Spleen (tissue), 11 donors: ENCODE measurements at regions not wholly inside any gene's neighbourhood (a gene's known extent, or its start where the extent isn't known, plus 50 kb on each side); places are given as distances from the start of the nearest gene placed in this dataset.

ENCODE experiments used
- DNase-seq: peaks from one replicate; pipeline ENCODE4 v3.0.0-alpha.2; 2020
- H3K27ac ChIP-seq, 8 donors: fragments of 200-600 bp; sonication (generic) in 7 of 8; 1 replicate in 4 of 8; 2 replicates in 4 of 8; pipeline versions ENCODE4 v1.5.0 to v1.8.0; 2016 to 2021; ENCODE audit warnings: inconsistent platforms in 4 of 8, mild to moderate bottlenecking in 4 of 8, moderate library complexity in 1 of 8
- H3K27me3 ChIP-seq, 7 donors: fragments of 200-600 bp; sonication (generic) in 6 of 7; replicated peaks in 1 of 7; 1 replicate in 4 of 7; 2 replicates in 3 of 7; pipeline versions ENCODE4 v1.5.0 to v1.8.0; 2016 to 2021; ENCODE audit warnings: inconsistent platforms in 3 of 7, mild to moderate bottlenecking in 1 of 7
- H3K36me3 ChIP-seq, 6 donors: fragments of 200-600 bp; sonication (generic) in 5 of 6; 1 replicate in 4 of 6; 2 replicates in 2 of 6; pipeline versions ENCODE4 v1.5.0 to v1.8.0; 2016 to 2021; ENCODE audit warnings: inconsistent platforms in 2 of 6
- H3K4me1 ChIP-seq, 6 donors: fragments of 200-600 bp; sonication (generic) in 5 of 6; 1 replicate in 3 of 6; 2 replicates in 3 of 6; pipeline versions ENCODE4 v1.5.0 to v1.8.0; 2016 to 2021; ENCODE audit warnings: inconsistent platforms in 3 of 6
- H3K4me3 ChIP-seq, 8 donors: fragments of 200-600 bp; sonication (generic) in 7 of 8; 1 replicate in 4 of 8; 2 replicates in 4 of 8; pipeline versions ENCODE4 v1.5.0 to v1.8.0; 2016 to 2021; ENCODE audit warnings: inconsistent platforms in 4 of 8, mild to moderate bottlenecking in 4 of 8, moderate library complexity in 2 of 8
- H3K9me3 ChIP-seq, 8 donors: fragments of 200-600 bp; sonication (generic) in 7 of 8; 1 replicate in 4 of 8; 2 replicates in 4 of 8; pipeline versions ENCODE4 v1.5.0 to v1.8.0; 2016 to 2021; ENCODE audit warnings: inconsistent platforms in 4 of 8
- CTCF ChIP-seq, 11 experiments: fragments of 200-600 bp in 7 of 11; fragments of 450-650 bp in 4 of 11; sonication (generic) in 4 of 11; IDR thresholded peaks in 8 of 11; conservative IDR thresholded peaks in 3 of 11; 1 replicate in 7 of 11; 2 replicates in 4 of 11; pipeline versions ENCODE4 v1.4.0 to v1.8.0; 2016 to 2021; ENCODE audit warnings: antibody characterized with exemption in 11 of 11, inconsistent platforms in 4 of 11, mild to moderate bottlenecking in 1 of 11
- POLR2A ChIP-seq, 3 donors: fragments of 450-650 bp; IDR thresholded peaks; one replicate each; pipeline ENCODE4 v1.5.1; 2017; ENCODE audit warnings: antibody characterized with exemption in 3 of 3, mild to moderate bottlenecking in 1 of 3
- POLR2AphosphoS5 ChIP-seq, 3 donors: sonication (generic); formaldehyde crosslinking; IDR thresholded peaks; one replicate each; pipeline ENCODE4 v1.5.1; 2017; ENCODE audit warnings: antibody characterized with exemption in 3 of 3
- WGBS, 5 donors: extraction: QIAGEN DNeasy Blood & Tissue Kit in 3 of 5; methylation state at CpG; one replicate each; pipeline versions ENCODE4 v1.1.5 to v1.1.7; 2013 to 2018; 5-methylcytosine and 5-hydroxymethylcytosine counted together
- intact Hi-C: fragments of 100-400 bp; cut with DNase I; formaldehyde crosslinking; loops from one replicate; pipeline ENCODE4 v1.15.0; 2023; ENCODE audit warnings: low total_unique reads
- donor health status: healthy with polysubstance abuse.
- donor health status: DM: no; HTN: no; CAD: no; lungs with moderate emphysema.
- donor health status: DM: no; HTN: no; CAD: no.
- donor health status: Bipolar disorder and iron deficiency.
- donor health status: healthy.
- donor health status: DM: no; HTN: no; CAD: no.
- donor health status: DM: yes; HTN: yes; CAD: no.

GRCh38 chr18:56128153-56128791 is 510.1 kb downstream of the TXNL1 start:
- WGBS, 5 donors = 43 to 84% (median 67%) methylated on average over 2 of the region's 2 CpGs
- H3K4me1 ChIP-seq = no peaks in the 10 kb centered on the region
- DNase-seq = no peak
- H3K36me3 ChIP-seq = no peaks in the 10 kb centered on the region
- H3K27ac ChIP-seq = no peak overlapping the region
- H3K9me3 ChIP-seq = no peaks in the 10 kb centered on the region
- H3K27me3 ChIP-seq = no peaks in the 10 kb centered on the region
- intact Hi-C loops = no loop called here
- TF ChIP-seq POLR2A (IDR thresholded peaks at IDR 0.05) = no peak
- TF ChIP-seq POLR2AphosphoS5 (IDR thresholded peaks at IDR 0.05) = no peak
- no peak for TF ChIP-seq CTCF (IDR thresholded peaks at IDR 0.05 in 8 of 11, conservative IDR thresholded peaks at IDR 0.05 in 3 of 11)
- H3K4me3 ChIP-seq = no peak overlapping the region

- Histone ChIP-seq H3K4me1 (no peaks in the 10 kb centered on the region), H3K27ac (no peak overlapping the region), H3K9me3 (no peaks in the 10 kb centered on the region), H3K36me3 (no peaks in the 10 kb centered on the region), H3K27me3 (no peaks in the 10 kb centered on the region), H3K4me3 (no peak overlapping the region)
- WGBS, 5 donors = 71 to 89% (median 76%) methylated on average over 5 of the region's 5 CpGs
- intact Hi-C loops = no loop called here
- DNase-seq = no peak
- TF ChIP-seq POLR2AphosphoS5 (IDR thresholded peaks at IDR 0.05) (no peak), POLR2A (IDR thresholded peaks at IDR 0.05) (no peak), CTCF (IDR thresholded peaks at IDR 0.05 in 8 of 11, conservative IDR thresholded peaks at IDR 0.05 in 3 of 11) (no peak)
Measured at GRCh38 chr18:56127322-56128099, 510.9 kb downstream of the TXNL1 start.

GRCh38 chr18:56124186-56124585 is 514.2 kb downstream of the TXNL1 start:
- no peaks in the 10 kb centered on the region for H3K36me3 ChIP-seq
- H3K4me1 ChIP-seq = no peaks in the 10 kb centered on the region
- no peak for TF ChIP-seq POLR2A (IDR thresholded peaks at IDR 0.05)
- TF ChIP-seq POLR2AphosphoS5 (IDR thresholded peaks at IDR 0.05) = no peak
- TF ChIP-seq CTCF (IDR thresholded peaks at IDR 0.05 in 8 of 11, conservative IDR thresholded peaks at IDR 0.05 in 3 of 11) = no peak
- H3K9me3 ChIP-seq = no peaks in the 10 kb centered on the region
- no peak overlapping the region for H3K27ac ChIP-seq
- WGBS, 5 donors = 83 to 93% (median 89%) methylated on average over 2 of the region's 2 CpGs
- no peak for DNase-seq
- no peak overlapping the region for H3K4me3 ChIP-seq
- no peaks in the 10 kb centered on the region for H3K27me3 ChIP-seq
- intact Hi-C loops = no loop called here

- H3K36me3 ChIP-seq = no peaks in the 10 kb centered on the region
- WGBS, 5 donors = 72 to 91% (median 89%) methylated on average over 1 of the region's 1 CpG
- no peaks in the 10 kb centered on the region for H3K27me3 ChIP-seq
- intact Hi-C loops = no loop called here
- no peaks in the 10 kb centered on the region for H3K4me1 ChIP-seq
- no peak overlapping the region for H3K27ac ChIP-seq
- no peak overlapping the region for H3K4me3 ChIP-seq
- TF ChIP-seq POLR2AphosphoS5 (IDR thresholded peaks at IDR 0.05) (no peak), POLR2A (IDR thresholded peaks at IDR 0.05) (no peak), CTCF (IDR thresholded peaks at IDR 0.05 in 8 of 11, conservative IDR thresholded peaks at IDR 0.05 in 3 of 11) (no peak)
- no peak for DNase-seq
- no peaks in the 10 kb centered on the region for H3K9me3 ChIP-seq
Measured at GRCh38 chr18:56121669-56122068, 516.7 kb downstream of the TXNL1 start.
